ENCODE measurements at regions not wholly inside any gene's neighbourhood (a gene's known extent, or its start where the extent isn't known, plus 50 kb on each side); places are given as distances from the start of the nearest gene placed in this dataset.

- Histone ChIP-seq H3K56ac (ENCODE audit: insufficient read length, low read depth, low read length) (no peak overlapping the region), H3K9me3 (ENCODE audit: control insufficient read depth, low read depth, low read length) (no peaks in the 10 kb centered on the region), H3K18ac (ENCODE audit: insufficient read length, low read depth, low read length) (no peak overlapping the region), H2BK15ac (ENCODE audit: low read depth, low read length) (no peak overlapping the region), H3K79me2 (ENCODE audit: insufficient read depth, low read length) (no peaks in the 10 kb centered on the region), H4K20me1 (ENCODE audit: control insufficient read depth, insufficient read depth, insufficient read length) (no peaks in the 10 kb centered on the region), H3K23me2 (ENCODE audit: insufficient read length, low read depth, low read length, poor library complexity, severe bottlenecking) (no peaks in the 10 kb centered on the region), H3K27me3 (ENCODE audit: insufficient read depth, low read length) (no peaks in the 10 kb centered on the region), H4K8ac (replicated peaks; ENCODE audit: insufficient read length, low read depth, low read length) (no peak overlapping the region), H2BK20ac (ENCODE audit: low read depth, low read length, poor library complexity, severe bottlenecking) (no peak overlapping the region), H3K4me1 (ENCODE audit: insufficient read depth, low read length) (no peaks in the 10 kb centered on the region), H3K9ac (ENCODE audit: extremely low read depth, insufficient read length, low read length) (no peak overlapping the region), H2BK5ac (ENCODE audit: insufficient read length, low read length) (no peak overlapping the region), H3K4ac (ENCODE audit: low read depth, low read length) (no peak overlapping the region), H3K14ac (ENCODE audit: insufficient read depth, low read length) (no peak overlapping the region), H2BK120ac (ENCODE audit: low read depth, low read length, poor library complexity, severe bottlenecking) (no peak overlapping the region), H3K79me1 (ENCODE audit: insufficient read depth, low read depth, low read length, poor library complexity, severe bottlenecking) (no peaks in the 10 kb centered on the region), H2AFZ (ENCODE audit: low read length) (no peak overlapping the region), H2BK12ac (ENCODE audit: insufficient read length, low read depth, low read length) (no peak overlapping the region), H3K23ac (ENCODE audit: insufficient read length, low read depth, low read length) (no peak overlapping the region), H2AK5ac (ENCODE audit: insufficient read length, low read length) (no peak overlapping the region), H3K4me2 (ENCODE audit: insufficient read depth, insufficient read length, low read length) (no peak overlapping the region), H3K27ac (ENCODE audit: insufficient read length, low read depth, low read length) (no peak overlapping the region), H4K5ac (ENCODE audit: insufficient read length, low read depth, low read length) (no peak overlapping the region), H3T11ph (ENCODE audit: low read length) (no peak overlapping the region), H4K91ac (ENCODE audit: insufficient read length, low read depth, low read length) (no peak overlapping the region)
- DNase-seq = no peak
- no peak for TF ChIP-seq CTCF (conservative IDR thresholded peaks at IDR 0.05)
- no CpG with 5 or more reads among the region's 8 CpGs for WGBS (ENCODE audit: extremely low coverage, insufficient read length, low lambda C conversion rate)
- Mint-ChIP-seq H3K27me3 (ENCODE audit: low read depth) (no peaks in the 10 kb centered on the region; the same call in 1 of the 2 replicates), H3K4me3 (no peak overlapping the region), H3K27ac (0 out of 7 replicates have a peak overlapping the region, but pooled peaks of 1 of the 3 experiments have one; percentile 2), H3K9me3 (no peaks in the 10 kb centered on the region), H3K4me1 (no peaks in the 10 kb centered on the region), H3K36me3 (ENCODE audit: insufficient read depth in 1 of 3, low read depth in 3 of 3) (no peaks in the 10 kb centered on the region)
Measured at GRCh38 chr12:89848732-89849131, 140.1 kb upstream of the ATP2B1 start.

Measured in H9 (cell line).